Esophagus muscularis mucosa (tissue), 4 donors: ENCODE measurements at regions not wholly inside any gene's neighbourhood (a gene's known extent, or its start where the extent isn't known, plus 50 kb on each side); places are given as distances from the start of the nearest gene placed in this dataset.
"Not testable (repeated sequence)": the region's sequence is repeated elsewhere in the genome, so short reads cannot be mapped to it uniquely, and the experiment has no call there.

Source experiments
- DNase-seq: peaks from one replicate; pipeline ENCODE4 v3.0.0-alpha.2; 2017; ENCODE audit errors: extremely low spot score
- H3K27ac ChIP-seq, 4 donors: fragments of 200-600 bp; sonication (generic); replicated peaks in 1 of 4; 1 replicate in 3 of 4; 2 replicates in 1 of 4; pipeline ENCODE4 v1.5.1; 2016 to 2019; ENCODE audit warnings: mild to moderate bottlenecking in 1 of 4
- H3K27me3 ChIP-seq, 4 donors: fragments of 200-600 bp; sonication (generic); one replicate each; pipeline versions ENCODE4 v1.5.1 to v1.6.0; 2016 to 2019
- H3K36me3 ChIP-seq, 4 donors: fragments of 200-600 bp; sonication (generic); one replicate each; pipeline ENCODE4 v1.5.1; 2016 to 2019
- H3K4me1 ChIP-seq, 4 donors: fragments of 200-600 bp; sonication (generic); one replicate each; pipeline ENCODE4 v1.5.1; 2016 to 2019
- H3K4me3 ChIP-seq, 4 donors: fragments of 200-600 bp; sonication (generic); 1 replicate in 2 of 4; 2 replicates in 2 of 4; pipeline ENCODE4 v1.5.1; 2016 to 2019; ENCODE audit warnings: mild to moderate bottlenecking in 4 of 4, moderate library complexity in 1 of 4
- H3K9me3 ChIP-seq, 4 donors: fragments of 200-600 bp; sonication (generic); 1 replicate in 3 of 4; 2 replicates in 1 of 4; pipeline ENCODE4 v1.5.1; 2016 to 2019
- EP300 ChIP-seq: sonication (generic); formaldehyde crosslinking; IDR thresholded peaks from one replicate; pipeline ENCODE4 v1.6.1; 2017; ENCODE audit warnings: antibody characterized with exemption
- POLR2A ChIP-seq: fragments of 450-650 bp; IDR thresholded peaks from one replicate; pipeline ENCODE4 v1.6.1; 2017; ENCODE audit warnings: antibody characterized with exemption, moderate library complexity, mild to moderate bottlenecking, low read depth
- POLR2AphosphoS5 ChIP-seq, 2 donors: sonication (generic); formaldehyde crosslinking; IDR thresholded peaks; one replicate each; pipeline ENCODE4 v1.6.1; 2017; ENCODE audit warnings: antibody characterized with exemption in 2 of 2
- WGBS: methylation state at CpG from one replicate; pipeline ENCODE4 v1.1.5; 2018; 5-methylcytosine and 5-hydroxymethylcytosine counted together
- intact Hi-C: fragments of 100-400 bp; cut with DNase I; formaldehyde crosslinking; loops from one replicate; pipeline ENCODE4 v1.15.1; 2023
- TF ChIP-seq, protein P1 (sequence below), 3 experiments: fragments of 200-600 bp in 2 of 3; fragments of 450-650 bp in 1 of 3; sonication (generic) in 2 of 3; IDR thresholded peaks; one replicate each; pipeline ENCODE4 v1.5.1; 2017 to 2019; ENCODE audit warnings: antibody characterized with exemption in 3 of 3, mild to moderate bottlenecking in 2 of 3, moderate library complexity in 1 of 3

DNA sequence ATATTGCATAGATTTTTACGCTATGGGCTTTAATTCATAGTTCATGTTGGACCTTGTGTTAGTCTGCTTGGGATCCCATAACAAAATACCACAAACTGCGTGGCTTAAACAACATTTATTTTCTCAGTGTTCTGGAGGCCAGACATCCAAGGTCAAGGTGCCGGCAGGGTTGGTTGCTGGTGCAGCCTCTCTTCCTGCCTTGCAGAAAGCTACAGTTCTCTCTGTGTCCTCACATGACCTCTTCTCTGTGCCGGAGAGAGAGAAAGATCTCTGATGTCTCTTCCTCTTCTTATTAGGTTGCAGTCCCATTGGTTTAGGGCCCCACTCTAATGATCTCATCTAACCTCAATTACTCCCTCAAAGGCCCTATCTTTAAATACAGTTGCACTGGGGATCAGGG is 170.5 kb downstream of the IPO8 start:
- no peak overlapping the region for H3K4me3 ChIP-seq
- intact Hi-C loops, result no loop called here
- TF ChIP-seq, protein P1, sequence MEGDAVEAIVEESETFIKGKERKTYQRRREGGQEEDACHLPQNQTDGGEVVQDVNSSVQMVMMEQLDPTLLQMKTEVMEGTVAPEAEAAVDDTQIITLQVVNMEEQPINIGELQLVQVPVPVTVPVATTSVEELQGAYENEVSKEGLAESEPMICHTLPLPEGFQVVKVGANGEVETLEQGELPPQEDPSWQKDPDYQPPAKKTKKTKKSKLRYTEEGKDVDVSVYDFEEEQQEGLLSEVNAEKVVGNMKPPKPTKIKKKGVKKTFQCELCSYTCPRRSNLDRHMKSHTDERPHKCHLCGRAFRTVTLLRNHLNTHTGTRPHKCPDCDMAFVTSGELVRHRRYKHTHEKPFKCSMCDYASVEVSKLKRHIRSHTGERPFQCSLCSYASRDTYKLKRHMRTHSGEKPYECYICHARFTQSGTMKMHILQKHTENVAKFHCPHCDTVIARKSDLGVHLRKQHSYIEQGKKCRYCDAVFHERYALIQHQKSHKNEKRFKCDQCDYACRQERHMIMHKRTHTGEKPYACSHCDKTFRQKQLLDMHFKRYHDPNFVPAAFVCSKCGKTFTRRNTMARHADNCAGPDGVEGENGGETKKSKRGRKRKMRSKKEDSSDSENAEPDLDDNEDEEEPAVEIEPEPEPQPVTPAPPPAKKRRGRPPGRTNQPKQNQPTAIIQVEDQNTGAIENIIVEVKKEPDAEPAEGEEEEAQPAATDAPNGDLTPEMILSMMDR (IDR thresholded peaks at IDR 0.05), result no peak
- no peak for TF ChIP-seq POLR2AphosphoS5 (IDR thresholded peaks at IDR 0.05)
- no peak for TF ChIP-seq EP300
- no peak for TF ChIP-seq POLR2A
- H3K4me1 ChIP-seq, result no peaks in the 10 kb centered on the region
- no peak overlapping the region for H3K27ac ChIP-seq
- no peaks in the 10 kb centered on the region for H3K27me3 ChIP-seq
- H3K9me3 ChIP-seq, result no peaks in the 10 kb centered on the region
- no peaks in the 10 kb centered on the region for H3K36me3 ChIP-seq
- no peak for DNase-seq
- 58% methylated on average over 4 of the region's 4 CpGs for WGBS

DNA sequence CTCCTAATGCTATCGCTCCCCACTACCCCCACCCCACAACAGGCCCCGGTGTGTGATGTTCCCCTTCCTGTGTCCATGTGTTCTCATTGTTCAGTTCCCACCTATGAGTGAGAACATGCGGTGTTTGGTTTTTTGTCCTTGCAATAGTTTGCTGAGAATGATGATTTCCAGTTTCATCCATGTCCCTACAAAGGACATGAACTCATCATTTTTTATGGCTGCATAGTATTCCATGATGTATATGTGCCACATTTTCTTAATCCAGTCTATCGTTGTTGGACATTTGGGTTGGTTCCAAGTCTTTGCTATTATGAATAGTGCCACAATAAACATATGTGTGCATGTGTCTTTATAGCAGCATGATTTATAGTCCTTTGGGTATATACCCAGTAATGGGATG is 175.4 kb downstream of the IPO8 start:
- H3K4me1 ChIP-seq, DNase-seq, H3K36me3 ChIP-seq, H3K4me3 ChIP-seq, intact Hi-C loops, H3K27ac ChIP-seq, H3K9me3 ChIP-seq, H3K27me3 ChIP-seq: not testable (repeated sequence)
- 69% methylated on average over 3 of the region's 4 CpGs for WGBS

DNA sequence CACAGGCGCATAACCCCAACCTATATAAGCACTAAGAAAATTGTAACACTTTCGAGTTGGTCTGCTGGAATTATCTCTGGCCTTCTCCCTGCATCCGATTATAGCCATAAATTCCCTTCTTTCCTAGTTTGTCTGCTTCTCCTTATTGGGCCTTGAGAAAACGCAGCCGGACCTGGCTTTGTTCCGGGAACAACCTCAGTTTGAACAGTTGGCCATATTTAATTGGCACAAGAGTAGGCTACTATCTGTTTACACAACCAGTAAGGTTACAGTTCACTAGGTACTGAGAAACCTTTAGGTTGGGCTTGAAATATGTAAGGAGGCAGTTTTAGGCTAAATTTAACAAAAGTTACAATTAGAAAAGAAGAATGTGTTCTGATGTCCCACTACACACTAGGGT is 176.1 kb downstream of the IPO8 start:
- intact Hi-C loops, result no loop called here
- TF ChIP-seq POLR2AphosphoS5 (IDR thresholded peaks at IDR 0.05), result no peak
- TF ChIP-seq, protein P1 (IDR thresholded peaks at IDR 0.05), result no peak

DNA sequence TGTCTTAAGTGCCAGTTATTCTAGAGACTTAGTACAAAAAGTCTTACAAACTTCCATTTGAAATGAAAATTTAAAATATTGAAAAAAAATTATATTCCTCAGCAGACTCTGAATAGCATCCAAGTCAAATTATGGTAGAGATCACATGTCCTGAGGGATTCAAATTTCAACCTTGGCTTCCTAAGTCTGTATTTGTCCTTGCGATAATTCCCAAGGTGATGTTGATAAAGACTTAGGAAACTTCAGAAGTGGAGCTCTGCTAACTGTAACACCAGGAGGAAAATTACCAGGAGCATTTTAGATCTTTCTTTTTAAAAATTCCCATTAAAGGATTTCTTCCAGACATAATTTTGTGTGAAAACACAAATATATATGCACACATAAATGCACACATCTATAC is 178.3 kb downstream of the IPO8 start:
- intact Hi-C loops, result no loop called here
- H3K27me3 ChIP-seq, result no peaks in the 10 kb centered on the region
- no peak overlapping the region for H3K27ac ChIP-seq
- H3K36me3 ChIP-seq, result no peaks in the 10 kb centered on the region
- no peak for DNase-seq
- TF ChIP-seq, protein P1 (IDR thresholded peaks at IDR 0.05), result no peak
- no peak for TF ChIP-seq POLR2A
- TF ChIP-seq EP300, result no peak
- no peak for TF ChIP-seq POLR2AphosphoS5 (IDR thresholded peaks at IDR 0.05)
- H3K4me3 ChIP-seq, result no peak overlapping the region
- H3K4me1 ChIP-seq, result peaks cover 0 to 5% (median 0%) of the 10 kb centered on the region in 4 donors
- WGBS, result 93% methylated on average over 1 of the region's 1 CpG
- H3K9me3 ChIP-seq, result no peaks in the 10 kb centered on the region

More for the DNA sequence above, 176.1 kb downstream of the IPO8 start:
- DNase-seq, result no peak
- no peaks in the 10 kb centered on the region for H3K36me3 ChIP-seq
- H3K9me3 ChIP-seq, result no peaks in the 10 kb centered on the region
- H3K4me3 ChIP-seq, result no peak overlapping the region
- no peak overlapping the region for H3K27ac ChIP-seq
- no peaks in the 10 kb centered on the region for H3K27me3 ChIP-seq
- peaks cover 0 to 5% (median 0%) of the 10 kb centered on the region in 4 donors for H3K4me1 ChIP-seq
- 69% methylated on average over 6 of the region's 6 CpGs for WGBS

DNA sequence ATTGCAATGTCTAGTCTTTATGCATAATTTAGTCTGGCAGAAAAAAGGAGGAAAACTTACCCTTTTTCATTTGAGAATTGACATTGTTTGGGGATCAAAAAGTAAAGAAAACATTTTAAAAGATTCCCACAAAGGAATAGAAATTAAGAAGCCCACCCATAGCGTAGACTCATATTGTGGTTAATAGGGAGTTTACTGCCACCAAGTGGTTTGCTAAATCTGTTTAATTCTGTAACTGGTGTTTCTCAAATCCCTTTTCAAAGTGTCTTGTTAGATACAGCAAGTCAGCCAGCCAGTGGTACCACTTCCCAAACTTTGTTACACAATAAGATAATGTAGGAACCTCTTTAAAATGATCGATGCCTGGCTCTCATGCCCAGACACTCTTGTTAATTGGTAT is 180.3 kb downstream of the IPO8 start:
- 62% methylated on average over 2 of the region's 2 CpGs for WGBS
- no peak for DNase-seq
- H3K9me3 ChIP-seq, result no peaks in the 10 kb centered on the region
- H3K36me3 ChIP-seq, result no peaks in the 10 kb centered on the region
- peaks cover 0 to 5% (median 0%) of the 10 kb centered on the region in 4 donors for H3K4me1 ChIP-seq
- TF ChIP-seq EP300 (no peak), POLR2A (no peak), POLR2AphosphoS5 (IDR thresholded peaks at IDR 0.05) (no peak)
- TF ChIP-seq, protein P1 (IDR thresholded peaks at IDR 0.05), result peak in 1 of 3 experiments; percentile 2
- no peak overlapping the region for H3K27ac ChIP-seq
- no peaks in the 10 kb centered on the region for H3K27me3 ChIP-seq
- intact Hi-C loops, result no loop called here
- no peak overlapping the region for H3K4me3 ChIP-seq
